Middle frontal gyrus (tissue), 1 donor: ENCODE measurements at regions not wholly inside any gene's neighbourhood (a gene's known extent, or its start where the extent isn't known, plus 50 kb on each side); places are given as distances from the start of the nearest gene placed in this dataset.

Source experiments
- DNase-seq: peaks from one replicate; pipeline ENCODE4 v3.0.0-alpha.2; 2015; ENCODE audit warnings: low spot score; ENCODE audit errors: extremely low spot score

GRCh38 chr15:35657679-35658311 lies 111.8 kb upstream of the DPH6 start:
- no peak for DNase-seq

- DNase-seq = no peak
Observed at GRCh38 chr15:35663956-35664355, 118.0 kb upstream of the DPH6 start.

- DNase-seq = no peak
Observed at GRCh38 chr15:35665896-35666536, 120.1 kb upstream of the DPH6 start.

GRCh38 chr15:35667908-35668307 lies 121.9 kb upstream of the DPH6 start:
- DNase-seq = no peak

- DNase-seq = no peak
Observed at GRCh38 chr15:35669021-35669420, 123.1 kb upstream of the DPH6 start.

- DNase-seq = no peak
Observed at GRCh38 chr15:35669432-35670045, 123.6 kb upstream of the DPH6 start.

- DNase-seq = no peak
Observed at GRCh38 chr15:35671197-35671596, 125.2 kb upstream of the DPH6 start.

- no peak for DNase-seq
Observed at GRCh38 chr15:35671981-35672380, 126.0 kb upstream of the DPH6 start.

- DNase-seq = no peak
Observed at GRCh38 chr15:35673093-35673684, 127.2 kb upstream of the DPH6 start.

GRCh38 chr15:35674873-35675781 lies 129.2 kb upstream of the DPH6 start:
- DNase-seq = no peak

GRCh38 chr15:35678774-35679173 lies 132.8 kb upstream of the DPH6 start:
- no peak for DNase-seq

- DNase-seq = no peak
Observed at GRCh38 chr15:35679186-35679585, 133.2 kb upstream of the DPH6 start.

GRCh38 chr15:35680951-35681350 lies 135.0 kb upstream of the DPH6 start:
- no peak for DNase-seq

- DNase-seq = no peak
Observed at GRCh38 chr15:35686347-35686746, 140.4 kb upstream of the DPH6 start.

- DNase-seq = no peak
Observed at GRCh38 chr15:35689266-35689665, 143.3 kb upstream of the DPH6 start.

GRCh38 chr15:35690089-35690488 lies 144.1 kb upstream of the DPH6 start:
- DNase-seq = no peak

- DNase-seq = no peak
Observed at GRCh38 chr15:35690698-35691116, 144.7 kb upstream of the DPH6 start.

GRCh38 chr15:35691173-35691761 lies 145.3 kb upstream of the DPH6 start:
- DNase-seq = no peak

- no peak for DNase-seq
Observed at GRCh38 chr15:35691891-35692867, 146.2 kb upstream of the DPH6 start.

- no peak for DNase-seq
Observed at GRCh38 chr15:35693286-35693685, 147.3 kb upstream of the DPH6 start.
